ENCODE measurements at regions not wholly inside any gene's neighbourhood (a gene's known extent, or its start where the extent isn't known, plus 50 kb on each side); places are given as distances from the start of the nearest gene placed in this dataset.

DNA sequence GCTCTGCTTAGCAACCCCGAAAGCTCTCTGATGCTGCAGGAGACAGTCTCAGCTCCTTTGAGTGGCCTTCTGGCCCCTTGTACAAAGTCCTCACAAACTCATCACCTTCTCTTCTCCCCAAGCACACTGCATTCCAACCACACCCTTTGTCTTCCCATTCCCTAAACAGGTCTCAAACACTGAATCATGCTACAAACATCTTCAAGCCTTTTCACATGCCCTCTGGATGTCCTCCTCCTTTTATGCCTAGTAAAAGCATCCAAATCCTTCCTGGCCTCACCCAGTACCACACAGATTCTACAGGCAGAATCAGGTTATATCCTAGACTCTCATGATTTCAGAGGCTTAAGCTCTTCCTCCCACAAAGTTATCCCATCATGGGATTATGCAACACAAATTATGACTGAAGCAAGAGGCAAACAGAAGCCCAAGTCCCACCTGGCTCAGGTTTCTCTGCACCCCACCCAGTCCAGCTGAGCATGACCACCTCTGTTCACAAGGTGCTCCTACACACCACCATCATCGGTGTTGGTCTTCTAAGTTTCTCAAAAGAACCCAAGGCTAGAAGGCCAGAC lies 61.4 kb upstream of the PCED1B start:
- TF ChIP-seq POLR2AphosphoS5 (IDR thresholded peaks at IDR 0.05; ENCODE audit: borderline replicate concordance, low read depth, low read length) (no peak), FOXP2 (optimal IDR thresholded peaks at IDR 0.05; ENCODE audit: control extremely low read depth, extremely low read length, insufficient read depth) (no peak), EZH2 (IDR thresholded peaks at IDR 0.05) (no peak)

All from SK-N-MC (cell line).